ENCODE measurements at regions not wholly inside any gene's neighbourhood (a gene's known extent, or its start where the extent isn't known, plus 50 kb on each side); places are given as distances from the start of the nearest gene placed in this dataset.

DNA sequence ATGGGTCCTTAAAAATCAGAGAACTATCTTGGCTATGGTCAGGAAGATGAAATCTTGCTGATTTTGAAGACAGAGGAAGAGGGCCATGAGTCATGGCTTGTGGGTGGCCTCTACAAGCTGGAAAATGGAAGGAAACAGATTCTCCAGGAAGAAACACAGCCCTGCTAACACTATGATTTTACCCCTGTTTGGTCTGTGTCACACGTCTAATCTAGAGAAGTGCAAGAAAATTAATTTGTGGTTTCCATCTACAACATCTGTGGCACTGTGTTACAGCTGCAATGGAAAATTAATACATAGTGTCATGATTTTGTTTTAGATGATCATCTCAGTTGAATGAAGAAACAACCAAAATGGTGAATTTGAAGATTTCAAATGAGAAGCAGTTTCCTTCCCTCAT lies 288.7 kb upstream of the NRIP1 start:
- Histone ChIP-seq H3K27ac (no peak overlapping the region), H3K36me3 (no peaks in the 10 kb centered on the region), H3K4me1 (no peaks in the 10 kb centered on the region), H3K27me3 (no peaks in the 10 kb centered on the region), H3K9me3 (no peaks in the 10 kb centered on the region), H3K4me3 (no peak overlapping the region)
- DNase-seq (no peak), ATAC-seq (no peak)
- intact Hi-C loops (cut with DNase I): no loop called here
- TF ChIP-seq, protein P1, sequence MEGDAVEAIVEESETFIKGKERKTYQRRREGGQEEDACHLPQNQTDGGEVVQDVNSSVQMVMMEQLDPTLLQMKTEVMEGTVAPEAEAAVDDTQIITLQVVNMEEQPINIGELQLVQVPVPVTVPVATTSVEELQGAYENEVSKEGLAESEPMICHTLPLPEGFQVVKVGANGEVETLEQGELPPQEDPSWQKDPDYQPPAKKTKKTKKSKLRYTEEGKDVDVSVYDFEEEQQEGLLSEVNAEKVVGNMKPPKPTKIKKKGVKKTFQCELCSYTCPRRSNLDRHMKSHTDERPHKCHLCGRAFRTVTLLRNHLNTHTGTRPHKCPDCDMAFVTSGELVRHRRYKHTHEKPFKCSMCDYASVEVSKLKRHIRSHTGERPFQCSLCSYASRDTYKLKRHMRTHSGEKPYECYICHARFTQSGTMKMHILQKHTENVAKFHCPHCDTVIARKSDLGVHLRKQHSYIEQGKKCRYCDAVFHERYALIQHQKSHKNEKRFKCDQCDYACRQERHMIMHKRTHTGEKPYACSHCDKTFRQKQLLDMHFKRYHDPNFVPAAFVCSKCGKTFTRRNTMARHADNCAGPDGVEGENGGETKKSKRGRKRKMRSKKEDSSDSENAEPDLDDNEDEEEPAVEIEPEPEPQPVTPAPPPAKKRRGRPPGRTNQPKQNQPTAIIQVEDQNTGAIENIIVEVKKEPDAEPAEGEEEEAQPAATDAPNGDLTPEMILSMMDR (IDR thresholded peaks at IDR 0.05): no peak

DNA sequence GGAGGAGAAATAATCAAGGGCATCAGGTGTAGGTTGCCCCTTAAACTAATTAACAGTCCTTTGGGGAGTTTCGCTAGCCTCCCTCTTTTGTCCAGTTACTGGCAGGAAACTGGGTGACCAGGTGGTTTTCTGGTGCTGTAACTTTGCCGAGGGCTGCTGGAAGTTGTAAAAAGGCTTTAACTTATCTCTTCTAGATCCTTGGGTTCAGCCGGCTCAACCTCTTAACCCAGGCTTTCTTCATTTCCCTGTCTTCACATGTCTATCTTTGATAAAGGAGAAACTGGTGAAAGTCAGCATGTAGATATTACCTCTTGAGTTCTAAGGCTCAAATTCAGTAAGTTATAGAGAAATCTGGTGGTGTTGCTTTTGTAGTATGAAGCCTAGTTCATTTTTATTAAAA lies 289.7 kb upstream of the NRIP1 start:
- no peak for ATAC-seq
- Histone ChIP-seq H3K9me3 (no peaks in the 10 kb centered on the region), H3K27ac (no peak overlapping the region), H3K27me3 (no peaks in the 10 kb centered on the region), H3K36me3 (no peaks in the 10 kb centered on the region), H3K4me3 (no peak overlapping the region), H3K4me1 (no peaks in the 10 kb centered on the region)
- no peak for DNase-seq
- TF ChIP-seq, protein P1 (IDR thresholded peaks at IDR 0.05): no peak
- intact Hi-C loops (cut with DNase I): no loop called here

DNA sequence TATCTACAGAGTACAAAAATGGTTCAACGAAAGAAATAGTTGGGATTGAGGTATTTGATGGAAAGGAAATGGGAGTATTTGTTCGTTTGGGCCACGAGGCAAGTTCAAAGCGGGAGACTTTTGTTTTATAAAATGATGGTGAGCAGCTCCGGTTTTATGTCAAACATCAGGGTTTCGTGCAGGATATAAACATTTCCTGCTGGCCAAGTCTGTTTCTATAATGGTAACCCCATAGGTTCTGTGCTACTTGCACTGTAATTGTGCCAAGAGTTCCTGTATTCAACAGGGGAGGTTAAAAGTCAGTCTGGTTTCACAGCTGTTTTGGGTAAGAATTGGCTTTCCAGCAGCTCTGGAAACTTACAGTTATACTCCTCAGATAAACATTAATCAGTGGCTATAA lies 290.3 kb upstream of the NRIP1 start:
- H3K36me3 ChIP-seq: no peaks in the 10 kb centered on the region
- TF ChIP-seq, protein P1 (IDR thresholded peaks at IDR 0.05): no peak
- H3K4me1 ChIP-seq: no peaks in the 10 kb centered on the region
- ATAC-seq (no peak), DNase-seq (no peak)
- no peaks in the 10 kb centered on the region for H3K27me3 ChIP-seq
- H3K4me3 ChIP-seq: no peak overlapping the region
- no peak overlapping the region for H3K27ac ChIP-seq
- no peaks in the 10 kb centered on the region for H3K9me3 ChIP-seq
- intact Hi-C loops (cut with DNase I): no loop called here

DNA sequence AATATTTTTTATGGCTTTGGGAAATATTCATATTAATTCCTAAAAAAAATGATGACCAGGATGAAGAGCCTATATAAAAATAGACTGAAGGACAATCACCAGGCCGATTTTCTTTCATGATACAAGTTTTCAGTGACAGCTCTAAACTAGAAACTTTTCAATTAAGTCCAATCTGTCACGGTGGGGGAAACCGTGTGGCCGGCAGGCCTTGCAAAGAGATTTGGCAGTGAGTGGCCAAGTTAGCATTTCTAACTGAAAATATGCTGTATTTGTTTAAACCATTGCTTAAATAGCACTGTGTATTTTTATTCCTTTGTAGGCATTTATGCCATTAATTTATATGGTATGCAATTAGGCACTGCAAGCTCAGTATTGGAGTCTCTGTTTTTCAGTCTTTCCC lies 294.5 kb upstream of the NRIP1 start:
- H3K4me1 ChIP-seq: no peaks in the 10 kb centered on the region
- TF ChIP-seq, protein P1 (IDR thresholded peaks at IDR 0.05): no peak
- H3K36me3 ChIP-seq: no peaks in the 10 kb centered on the region
- H3K27ac ChIP-seq: no peak overlapping the region
- no peak for DNase-seq
- H3K9me3 ChIP-seq: no peaks in the 10 kb centered on the region
- H3K4me3 ChIP-seq: no peak overlapping the region
- no peak for ATAC-seq
- no peaks in the 10 kb centered on the region for H3K27me3 ChIP-seq
- intact Hi-C loops (cut with DNase I): no loop called here

DNA sequence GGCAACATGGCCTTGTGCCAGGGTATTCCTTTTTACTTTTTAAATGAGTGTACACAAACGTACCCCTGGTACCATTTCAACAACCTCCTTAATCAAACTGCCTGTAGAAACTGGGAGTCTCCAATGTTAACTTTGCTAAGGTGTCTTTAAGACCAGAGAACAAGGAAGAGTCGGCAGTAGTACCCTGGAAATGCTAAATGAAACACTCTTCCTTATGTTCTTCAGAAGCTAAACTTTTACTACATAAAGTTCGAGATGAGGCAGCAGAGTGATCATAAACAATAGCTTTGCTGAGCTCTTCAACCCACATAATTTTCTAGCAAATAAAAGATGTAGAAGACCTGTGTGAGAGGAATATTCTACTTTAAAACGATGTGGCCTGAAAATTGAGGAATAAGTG lies 297.7 kb upstream of the NRIP1 start:
- TF ChIP-seq, protein P1 (IDR thresholded peaks at IDR 0.05): no peak
- intact Hi-C loops (cut with DNase I): no loop called here
- no peak overlapping the region for H3K27ac ChIP-seq

DNA sequence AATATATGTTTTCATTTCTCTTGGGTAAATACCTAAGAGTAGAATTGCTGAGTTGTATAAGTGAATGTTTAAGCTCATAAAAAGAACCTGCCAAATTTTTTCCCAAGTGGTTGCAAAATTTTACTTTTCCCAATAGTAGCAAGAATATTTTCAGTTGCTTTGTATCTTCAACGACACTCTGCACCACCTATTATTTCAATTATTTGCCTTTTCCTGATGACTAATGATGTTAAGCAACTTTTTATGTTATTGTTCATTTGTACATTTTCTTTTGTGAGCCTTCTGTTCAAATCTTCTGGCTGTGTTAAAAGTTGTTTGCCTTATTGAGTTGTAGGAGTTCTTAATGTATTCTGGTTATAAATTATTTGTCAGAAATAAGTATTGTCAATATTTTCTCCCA lies 299.1 kb upstream of the NRIP1 start:
- DNase-seq (no peak), ATAC-seq (no peak)
- intact Hi-C loops (cut with DNase I): no loop called here
- Histone ChIP-seq H3K4me3 (no peak overlapping the region), H3K4me1 (no peaks in the 10 kb centered on the region), H3K27me3 (no peaks in the 10 kb centered on the region), H3K36me3 (no peaks in the 10 kb centered on the region), H3K27ac (no peak overlapping the region), H3K9me3 (no peaks in the 10 kb centered on the region)
- TF ChIP-seq, protein P1 (IDR thresholded peaks at IDR 0.05): no peak

More for the DNA sequence above, 297.7 kb upstream of the NRIP1 start:
- DNase-seq (no peak), ATAC-seq (no peak)
- no peak overlapping the region for H3K4me3 ChIP-seq
- no peaks in the 10 kb centered on the region for H3K36me3 ChIP-seq
- no peaks in the 10 kb centered on the region for H3K9me3 ChIP-seq
- H3K4me1 ChIP-seq: no peaks in the 10 kb centered on the region
- no peaks in the 10 kb centered on the region for H3K27me3 ChIP-seq
